Vagina (tissue), 2 donors: ENCODE measurements at regions not wholly inside any gene's neighbourhood (a gene's known extent, or its start where the extent isn't known, plus 50 kb on each side); places are given as distances from the start of the nearest gene placed in this dataset.

ENCODE experiments used
- POLR2A ChIP-seq, 2 donors: fragments of 450-650 bp; IDR thresholded peaks; one replicate each; pipeline ENCODE4 v1.6.1; 2017; ENCODE audit warnings: antibody characterized with exemption in 2 of 2, mild to moderate bottlenecking in 2 of 2, moderate library complexity in 2 of 2
- POLR2AphosphoS5 ChIP-seq, 2 donors: sonication (generic); formaldehyde crosslinking; IDR thresholded peaks; one replicate each; pipeline ENCODE4 v1.9.0; 2017; ENCODE audit warnings: antibody characterized with exemption in 2 of 2, mild to moderate bottlenecking in 2 of 2, low read depth in 1 of 2; ENCODE audit not compliant: insufficient read depth in 1 of 2
- TF ChIP-seq, protein P1 (sequence below), 3 experiments: fragments of 450-650 bp in 2 of 3; fragments of 200-600 bp in 1 of 3; sonication (generic) in 1 of 3; IDR thresholded peaks; one replicate each; pipeline ENCODE4 v1.5.1; 2017 to 2019; ENCODE audit warnings: antibody characterized with exemption in 3 of 3, mild to moderate bottlenecking in 2 of 3, moderate library complexity in 2 of 3

DNA sequence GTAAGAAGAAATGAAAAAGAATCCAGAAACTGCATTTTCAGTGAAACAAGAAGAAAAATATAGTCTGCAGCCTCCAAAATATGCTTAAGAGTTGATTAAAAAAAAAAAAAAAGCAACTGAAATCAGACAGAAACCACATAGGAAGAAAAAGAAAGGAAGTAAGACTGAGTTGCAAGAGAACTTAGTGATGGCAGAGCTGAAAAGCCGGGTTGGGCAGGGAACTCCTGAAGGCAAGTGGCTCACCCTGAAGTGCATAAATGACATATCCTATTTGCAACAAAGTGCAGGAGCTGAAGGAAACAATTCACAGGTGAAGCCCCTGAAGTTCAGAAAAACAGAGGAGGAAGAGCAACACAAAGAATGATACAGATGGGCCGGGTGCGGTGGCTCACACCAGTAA lies 108.8 kb upstream of the SLC25A36 start:
- TF ChIP-seq, protein P1, sequence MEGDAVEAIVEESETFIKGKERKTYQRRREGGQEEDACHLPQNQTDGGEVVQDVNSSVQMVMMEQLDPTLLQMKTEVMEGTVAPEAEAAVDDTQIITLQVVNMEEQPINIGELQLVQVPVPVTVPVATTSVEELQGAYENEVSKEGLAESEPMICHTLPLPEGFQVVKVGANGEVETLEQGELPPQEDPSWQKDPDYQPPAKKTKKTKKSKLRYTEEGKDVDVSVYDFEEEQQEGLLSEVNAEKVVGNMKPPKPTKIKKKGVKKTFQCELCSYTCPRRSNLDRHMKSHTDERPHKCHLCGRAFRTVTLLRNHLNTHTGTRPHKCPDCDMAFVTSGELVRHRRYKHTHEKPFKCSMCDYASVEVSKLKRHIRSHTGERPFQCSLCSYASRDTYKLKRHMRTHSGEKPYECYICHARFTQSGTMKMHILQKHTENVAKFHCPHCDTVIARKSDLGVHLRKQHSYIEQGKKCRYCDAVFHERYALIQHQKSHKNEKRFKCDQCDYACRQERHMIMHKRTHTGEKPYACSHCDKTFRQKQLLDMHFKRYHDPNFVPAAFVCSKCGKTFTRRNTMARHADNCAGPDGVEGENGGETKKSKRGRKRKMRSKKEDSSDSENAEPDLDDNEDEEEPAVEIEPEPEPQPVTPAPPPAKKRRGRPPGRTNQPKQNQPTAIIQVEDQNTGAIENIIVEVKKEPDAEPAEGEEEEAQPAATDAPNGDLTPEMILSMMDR (IDR thresholded peaks at IDR 0.05): no peak
- no peak for TF ChIP-seq POLR2AphosphoS5 (IDR thresholded peaks at IDR 0.05; ENCODE audit: insufficient read depth in 1 of 2, low read depth in 1 of 2)
- TF ChIP-seq POLR2A (IDR thresholded peaks at IDR 0.05): no peak
